PFSK-1 (cell line): ENCODE measurements at regions not wholly inside any gene's neighbourhood (a gene's known extent, or its start where the extent isn't known, plus 50 kb on each side); places are given as distances from the start of the nearest gene placed in this dataset.

ENCODE experiments used
- FOXP2 ChIP-seq: optimal IDR thresholded peaks from 2 replicates; pipeline ENCODE3; 2011; ENCODE audit warnings: borderline replicate concordance, control low read depth, inconsistent platforms; ENCODE audit not compliant: insufficient read depth; ENCODE audit errors: extremely low read length, extremely low read depth
- POLR2AphosphoS5 ChIP-seq: IDR thresholded peaks from 2 replicates; pipeline ENCODE4 v1.6.1; 2012; ENCODE audit warnings: low read depth, mild to moderate bottlenecking, control low read depth, low read length, moderate library complexity
- SIN3A ChIP-seq: IDR thresholded peaks from 2 replicates; pipeline ENCODE4 v1.6.1; 2012; ENCODE audit warnings: mild to moderate bottlenecking, low read length, moderate library complexity, borderline replicate concordance; ENCODE audit not compliant: insufficient read depth
- TAF1 ChIP-seq: IDR thresholded peaks from 2 replicates; pipeline ENCODE4 v1.6.1; 2012; ENCODE audit warnings: low read length, control low read depth, borderline replicate concordance; ENCODE audit not compliant: insufficient read depth
- TF ChIP-seq, protein P1 (sequence below), 2 experiments: IDR thresholded peaks; 2 replicates each; pipeline versions ENCODE4 v1.6.1 to v1.8.0; 2011 to 2012; ENCODE audit warnings: low read depth in 2 of 2, low read length in 2 of 2, control low read depth in 1 of 2, inconsistent platforms in 1 of 2, mild to moderate bottlenecking in 1 of 2, moderate library complexity in 1 of 2; ENCODE audit not compliant: insufficient read depth in 1 of 2

DNA sequence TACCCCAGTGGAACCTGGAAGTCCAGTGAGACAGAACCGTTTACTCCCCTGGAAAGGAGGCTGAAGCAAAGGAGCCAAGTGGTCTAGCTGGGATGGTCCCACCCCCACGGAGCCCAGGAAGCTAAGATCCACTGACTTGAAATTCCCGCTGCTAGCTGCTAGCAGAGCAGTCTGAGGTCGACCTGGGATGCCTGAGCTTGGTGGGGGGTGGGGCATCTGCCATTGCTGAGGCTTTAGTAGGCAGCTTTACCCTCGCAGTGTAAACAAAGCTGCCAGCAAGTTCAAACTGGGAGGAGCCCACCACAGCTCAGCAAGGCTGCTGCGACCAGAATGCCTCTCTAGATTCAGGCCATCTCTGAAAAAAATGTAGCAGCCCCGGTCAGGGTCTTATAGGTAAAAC lies 437.0 kb downstream of the SUCLA2 start:
- no peak for TF ChIP-seq POLR2AphosphoS5
- no peak for TF ChIP-seq TAF1
- TF ChIP-seq, protein P1, sequence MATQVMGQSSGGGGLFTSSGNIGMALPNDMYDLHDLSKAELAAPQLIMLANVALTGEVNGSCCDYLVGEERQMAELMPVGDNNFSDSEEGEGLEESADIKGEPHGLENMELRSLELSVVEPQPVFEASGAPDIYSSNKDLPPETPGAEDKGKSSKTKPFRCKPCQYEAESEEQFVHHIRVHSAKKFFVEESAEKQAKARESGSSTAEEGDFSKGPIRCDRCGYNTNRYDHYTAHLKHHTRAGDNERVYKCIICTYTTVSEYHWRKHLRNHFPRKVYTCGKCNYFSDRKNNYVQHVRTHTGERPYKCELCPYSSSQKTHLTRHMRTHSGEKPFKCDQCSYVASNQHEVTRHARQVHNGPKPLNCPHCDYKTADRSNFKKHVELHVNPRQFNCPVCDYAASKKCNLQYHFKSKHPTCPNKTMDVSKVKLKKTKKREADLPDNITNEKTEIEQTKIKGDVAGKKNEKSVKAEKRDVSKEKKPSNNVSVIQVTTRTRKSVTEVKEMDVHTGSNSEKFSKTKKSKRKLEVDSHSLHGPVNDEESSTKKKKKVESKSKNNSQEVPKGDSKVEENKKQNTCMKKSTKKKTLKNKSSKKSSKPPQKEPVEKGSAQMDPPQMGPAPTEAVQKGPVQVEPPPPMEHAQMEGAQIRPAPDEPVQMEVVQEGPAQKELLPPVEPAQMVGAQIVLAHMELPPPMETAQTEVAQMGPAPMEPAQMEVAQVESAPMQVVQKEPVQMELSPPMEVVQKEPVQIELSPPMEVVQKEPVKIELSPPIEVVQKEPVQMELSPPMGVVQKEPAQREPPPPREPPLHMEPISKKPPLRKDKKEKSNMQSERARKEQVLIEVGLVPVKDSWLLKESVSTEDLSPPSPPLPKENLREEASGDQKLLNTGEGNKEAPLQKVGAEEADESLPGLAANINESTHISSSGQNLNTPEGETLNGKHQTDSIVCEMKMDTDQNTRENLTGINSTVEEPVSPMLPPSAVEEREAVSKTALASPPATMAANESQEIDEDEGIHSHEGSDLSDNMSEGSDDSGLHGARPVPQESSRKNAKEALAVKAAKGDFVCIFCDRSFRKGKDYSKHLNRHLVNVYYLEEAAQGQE (IDR thresholded peaks at IDR 0.05; ENCODE audit: insufficient read depth in 1 of 2, low read depth in 2 of 2, low read length in 2 of 2), result no peak
- no peak for TF ChIP-seq SIN3A
- no peak for TF ChIP-seq FOXP2

DNA sequence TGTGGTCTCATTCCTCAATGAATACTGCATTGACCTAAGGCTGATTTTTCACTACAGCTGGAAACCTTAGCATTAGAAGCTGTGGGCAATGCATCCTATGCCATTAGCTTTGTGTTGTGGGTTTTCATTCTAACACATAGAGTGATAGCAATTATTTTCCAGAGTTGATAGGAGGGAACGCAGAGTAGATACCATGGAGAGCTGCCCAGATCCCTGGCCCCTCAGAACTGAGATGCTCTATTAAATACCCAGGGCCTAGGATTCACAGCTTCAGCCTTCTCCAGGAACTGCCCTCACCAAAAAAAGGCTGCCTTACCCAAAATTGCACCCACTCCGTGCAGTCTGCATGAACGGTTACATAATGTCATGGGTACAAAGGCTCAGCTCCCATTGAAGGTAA lies 444.4 kb downstream of the SUCLA2 start:
- TF ChIP-seq, protein P1 (IDR thresholded peaks at IDR 0.05; ENCODE audit: insufficient read depth in 1 of 2, low read depth in 2 of 2, low read length in 2 of 2), result 0 out of 4 replicates have a peak, but pooled peaks of 1 of the 2 experiments have one; percentile 31
- TF ChIP-seq FOXP2, result no peak

DNA sequence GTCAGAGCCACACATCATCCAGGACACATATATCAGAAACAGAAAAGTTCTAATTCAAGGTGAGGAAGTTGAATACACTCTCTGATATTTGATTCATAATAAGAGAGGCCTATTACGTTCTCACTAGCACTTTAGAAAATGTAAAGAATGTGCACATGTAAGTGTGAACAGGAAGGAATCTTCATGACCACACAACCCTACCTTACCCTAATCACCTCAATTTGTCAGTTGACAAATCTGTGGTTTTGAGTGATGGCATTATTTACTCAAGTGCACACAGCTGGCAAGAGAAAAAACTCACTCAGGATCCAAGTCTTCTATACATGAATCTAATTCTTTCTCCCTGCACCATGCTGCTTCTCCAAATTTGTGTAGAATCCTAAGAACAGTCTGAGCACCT lies 445.8 kb downstream of the SUCLA2 start:
- TF ChIP-seq POLR2AphosphoS5 (no peak), TAF1 (no peak), SIN3A (no peak), FOXP2 (no peak)
- TF ChIP-seq, protein P1 (IDR thresholded peaks at IDR 0.05; ENCODE audit: insufficient read depth in 1 of 2, low read depth in 2 of 2, low read length in 2 of 2), result no peak

DNA sequence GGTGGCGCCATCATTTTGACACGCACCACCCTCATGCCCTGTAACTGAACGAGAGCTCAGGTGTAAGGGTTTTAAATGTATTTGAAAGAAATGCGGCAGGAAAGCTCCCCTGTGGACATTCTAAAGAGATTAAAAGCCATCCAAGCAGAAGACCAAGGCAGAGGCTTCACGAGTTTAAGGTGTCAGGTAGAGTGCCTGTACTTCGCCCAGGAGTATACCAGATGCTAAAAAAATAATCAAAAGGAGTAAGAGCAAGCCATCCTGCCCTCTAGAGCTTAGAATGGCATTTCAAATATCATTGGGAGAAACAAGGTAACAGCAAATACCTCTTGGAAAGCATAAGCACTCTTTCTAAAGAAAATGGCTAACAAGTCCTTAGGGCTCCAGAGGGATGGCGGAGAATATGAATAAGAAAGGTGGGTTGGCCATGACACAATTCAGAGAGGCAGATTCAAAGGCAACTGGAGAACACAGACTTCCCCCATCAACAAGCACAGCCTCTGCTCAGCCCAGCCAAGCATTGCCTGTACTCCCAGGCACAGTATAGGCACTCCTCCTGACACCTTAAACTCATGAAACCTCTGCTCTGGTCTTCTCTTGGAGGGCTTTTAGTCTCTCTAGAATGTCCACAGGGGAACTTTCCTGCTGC lies 447.6 kb downstream of the SUCLA2 start:
- TF ChIP-seq, protein P1 (IDR thresholded peaks at IDR 0.05; ENCODE audit: insufficient read depth in 1 of 2, low read depth in 2 of 2, low read length in 2 of 2), result no peak
- TF ChIP-seq FOXP2 (no peak), POLR2AphosphoS5 (no peak), TAF1 (no peak), SIN3A (no peak)
